Endothelial cell of umbilical vein (primary cell): ENCODE measurements at regions not wholly inside any gene's neighbourhood (a gene's known extent, or its start where the extent isn't known, plus 50 kb on each side); places are given as distances from the start of the nearest gene placed in this dataset.

ENCODE experiments used
- BruUV-seq: library from RNA; stranded (reverse); fragments of 400-500 nt; replicated peaks from 2 replicates; lab custom pipeline; 2021; lab: Mats Ljungman, UMichigan
- CTCF ChIA-PET: fragments of 300-600, 350-600 bp; sonication (Branson Sonifier 250); formaldehyde crosslinking; loops from one replicate; lab custom pipeline; 2021; ENCODE audit warnings: antibody characterized with exemption, inconsistent platforms; lab: Charles Lee
- POLR2A ChIA-PET: fragments of 300-600, 350-600 bp; sonication (Branson Sonifier 250); formaldehyde crosslinking; loops from one replicate; lab custom pipeline; 2021; ENCODE audit warnings: antibody characterized with exemption, inconsistent platforms; lab: Charles Lee
- DNase-seq: peaks from one replicate; pipeline ENCODE4 v3.0.0-alpha.2; 2011; ENCODE audit warnings: low read depth, low spot score
- FAIRE-seq: peaks from 2 replicates; lab custom pipeline; 2011; peaks lifted over from hg19 to GRCh38; lab: Jason Lieb, UNC
- H2AFZ ChIP-seq: 2 replicates; pipeline ENCODE4 v1.6.0; 2012; ENCODE audit warnings: low read depth, low read length, control low read depth, inconsistent platforms
- H3K27ac ChIP-seq: 2 replicates; pipeline ENCODE4 v1.5.1; 2011; ENCODE audit warnings: low read depth, mild to moderate bottlenecking, control low read depth, low read length, moderate library complexity; ENCODE audit not compliant: insufficient read depth
- H3K27me3 ChIP-seq, 2 experiments: 2 replicates each; pipeline versions ENCODE4 v1.6.0 to v1.6.1; 2011; ENCODE audit warnings: low read length in 2 of 2, mixed read lengths in 1 of 2; ENCODE audit not compliant: control insufficient read depth in 2 of 2, insufficient read depth in 2 of 2
- H3K36me3 ChIP-seq, 2 experiments: 2 replicates in 1 of 2; 3 replicates in 1 of 2; pipeline ENCODE4 v1.5.1; 2011; ENCODE audit warnings: low read length in 2 of 2, mild to moderate bottlenecking in 1 of 2, moderate library complexity in 1 of 2; ENCODE audit not compliant: control insufficient read depth in 2 of 2, insufficient read depth in 2 of 2; ENCODE audit errors: extremely low read depth in 1 of 2
- H3K4me1 ChIP-seq: 3 replicates; pipeline ENCODE4 v1.5.1; 2011; ENCODE audit warnings: mild to moderate bottlenecking, low read length; ENCODE audit not compliant: control insufficient read depth, insufficient read depth; ENCODE audit errors: extremely low read depth
- H3K4me2 ChIP-seq: 2 replicates; pipeline ENCODE4 v1.6.1; 2011; ENCODE audit warnings: low read length, control low read depth, mixed read lengths; ENCODE audit not compliant: insufficient read depth
- H3K4me3 ChIP-seq, 3 experiments: fragments of 200-600 bp in 1 of 3; sonication (generic), shearing (Covaris generic) in 1 of 3; replicated peaks in 1 of 3; 2 replicates each; pipeline ENCODE4 v1.5.1; 2011 to 2016; ENCODE audit warnings: control low read depth in 3 of 3, low read length in 3 of 3, mild to moderate bottlenecking in 2 of 3, inconsistent platforms in 1 of 3, low read depth in 1 of 3, moderate library complexity in 1 of 3; ENCODE audit not compliant: insufficient read depth in 1 of 3
- H3K79me2 ChIP-seq: 2 replicates; pipeline ENCODE4 v1.6.0; 2012; ENCODE audit warnings: low read length, inconsistent platforms; ENCODE audit not compliant: control insufficient read depth, insufficient read depth
- H3K9ac ChIP-seq: replicated peaks from 2 replicates; pipeline ENCODE3; 2011; ENCODE audit warnings: low read length, control low read depth; ENCODE audit not compliant: insufficient read depth; ENCODE audit errors: extremely low read depth
- H3K9me1 ChIP-seq: replicated peaks from 3 replicates; pipeline ENCODE4 v1.6.0; 2011; ENCODE audit warnings: mild to moderate bottlenecking, low read length; ENCODE audit not compliant: control insufficient read depth, insufficient read depth; ENCODE audit errors: extremely low read depth
- H3K9me3 ChIP-seq: replicated peaks from 2 replicates; pipeline ENCODE4 v1.5.1; 2012; ENCODE audit warnings: low read length, inconsistent platforms; ENCODE audit not compliant: control insufficient read depth, insufficient read depth
- H4K20me1 ChIP-seq: replicated peaks from 2 replicates; pipeline ENCODE3; 2011; ENCODE audit warnings: mild to moderate bottlenecking, low read length; ENCODE audit not compliant: control insufficient read depth, insufficient read depth; ENCODE audit errors: extremely low read depth
- EZH2 ChIP-seq: IDR thresholded peaks from 2 replicates; pipeline ENCODE4 v1.6.1; 2012; ENCODE audit warnings: borderline replicate concordance, low read depth, mild to moderate bottlenecking, moderate library complexity, low read length, inconsistent platforms; ENCODE audit not compliant: severe bottlenecking
- FOS ChIP-seq: IDR thresholded peaks from 2 replicates; pipeline ENCODE4 v1.6.1; 2011; ENCODE audit warnings: mild to moderate bottlenecking, low read length, moderate library complexity, borderline replicate concordance; ENCODE audit not compliant: insufficient read depth
- GATA2 ChIP-seq: IDR thresholded peaks from 2 replicates; pipeline ENCODE4 v1.7.0; 2011; ENCODE audit warnings: low read depth, mild to moderate bottlenecking, moderate library complexity, mixed read lengths, low read length; ENCODE audit not compliant: insufficient read length, insufficient read depth
- JUN ChIP-seq: IDR thresholded peaks from 2 replicates; pipeline ENCODE4 v1.6.1; 2011; ENCODE audit warnings: borderline replicate concordance, low read depth; ENCODE audit not compliant: insufficient read length, insufficient read depth
- MYC ChIP-seq: IDR thresholded peaks from one replicate; pipeline ENCODE4 v1.6.1; 2011; ENCODE audit warnings: mild to moderate bottlenecking, low read depth, low read length
- POLR2A ChIP-seq: IDR thresholded peaks from 2 replicates; pipeline ENCODE4 v1.6.1; 2012; ENCODE audit warnings: low read depth, mild to moderate bottlenecking, control low read depth, low read length
- POLR2AphosphoS5 ChIP-seq: IDR thresholded peaks from 2 replicates; pipeline ENCODE4 v1.6.1; 2012; ENCODE audit warnings: low read depth, mild to moderate bottlenecking, control low read depth, low read length, moderate library complexity; ENCODE audit not compliant: insufficient read depth
- dilution Hi-C: fragments of 300-500 bp; cut with MboI; formaldehyde crosslinking; loops from one replicate; pipeline ENCODE4 v1.15.0; 2019; ENCODE audit warnings: low sequenced_read_pairs; ENCODE audit not compliant: extremely low pct_ligation_motif_present
- intact Hi-C: fragments of 100-400 bp; cut with micrococcal nuclease; formaldehyde crosslinking; loops from one replicate; pipeline ENCODE4 v1.10.0; 2022
- TF ChIP-seq, protein P1 (sequence below), 2 donors: IDR thresholded peaks; 1 replicate in 1 of 2; 2 replicates in 1 of 2; pipeline ENCODE4 v1.5.1; 2011; ENCODE audit warnings: low read length in 2 of 2, mild to moderate bottlenecking in 2 of 2, moderate library complexity in 2 of 2, control low read depth in 1 of 2, inconsistent platforms in 1 of 2, low read depth in 1 of 2; ENCODE audit not compliant: insufficient read depth in 1 of 2; ENCODE audit errors: extremely low read depth in 1 of 2
- TF ChIP-seq, protein P2 (sequence below): IDR thresholded peaks from 2 replicates; pipeline ENCODE4 v1.6.1; 2011; ENCODE audit not compliant: insufficient read depth, insufficient read length

DNA sequence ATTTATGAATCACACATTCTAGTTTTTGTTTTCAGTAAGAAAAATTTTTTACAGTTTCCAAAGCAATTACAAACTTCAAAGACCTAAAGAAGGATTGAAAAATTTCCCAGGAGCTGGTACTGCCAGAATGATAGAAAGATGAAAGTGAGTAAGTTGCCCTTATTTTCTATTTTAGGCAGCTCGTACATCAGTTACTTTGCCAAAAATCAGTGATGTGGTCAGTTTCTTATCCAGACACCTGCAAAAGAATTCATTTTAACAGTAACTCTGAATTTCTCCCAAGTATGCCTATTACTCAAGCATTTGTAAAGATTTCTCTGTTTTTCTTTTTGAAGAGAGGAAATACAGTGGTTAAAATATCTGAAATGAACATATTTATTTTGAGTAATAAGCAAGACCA, 976.3 kb upstream of the RAG2 start:
- no peak for FAIRE-seq
- ChIA-PET POLR2A (no interaction called here), CTCF (no interaction called here)
- no peak overlapping the region for H3K4me2 ChIP-seq
- no peak overlapping the region for H2AFZ ChIP-seq
- no peak overlapping the region for H3K9ac ChIP-seq
- intact Hi-C loops (no loop called here), dilution Hi-C loops (no loop called here)
- H3K4me3 ChIP-seq = no peak overlapping the region
- no peaks in the 10 kb centered on the region for H3K4me1 ChIP-seq
- no peaks in the 10 kb centered on the region for H3K9me1 ChIP-seq
- no peak for DNase-seq
- H3K36me3 ChIP-seq = no peaks in the 10 kb centered on the region
- no peaks in the 10 kb centered on the region for H3K27me3 ChIP-seq
- no peaks in the 10 kb centered on the region for H3K9me3 ChIP-seq
- H3K27ac ChIP-seq = no peak overlapping the region
- no peak for TF ChIP-seq JUN
- TF ChIP-seq FOS = no peak
- no peak for TF ChIP-seq GATA2
- TF ChIP-seq, protein P1, sequence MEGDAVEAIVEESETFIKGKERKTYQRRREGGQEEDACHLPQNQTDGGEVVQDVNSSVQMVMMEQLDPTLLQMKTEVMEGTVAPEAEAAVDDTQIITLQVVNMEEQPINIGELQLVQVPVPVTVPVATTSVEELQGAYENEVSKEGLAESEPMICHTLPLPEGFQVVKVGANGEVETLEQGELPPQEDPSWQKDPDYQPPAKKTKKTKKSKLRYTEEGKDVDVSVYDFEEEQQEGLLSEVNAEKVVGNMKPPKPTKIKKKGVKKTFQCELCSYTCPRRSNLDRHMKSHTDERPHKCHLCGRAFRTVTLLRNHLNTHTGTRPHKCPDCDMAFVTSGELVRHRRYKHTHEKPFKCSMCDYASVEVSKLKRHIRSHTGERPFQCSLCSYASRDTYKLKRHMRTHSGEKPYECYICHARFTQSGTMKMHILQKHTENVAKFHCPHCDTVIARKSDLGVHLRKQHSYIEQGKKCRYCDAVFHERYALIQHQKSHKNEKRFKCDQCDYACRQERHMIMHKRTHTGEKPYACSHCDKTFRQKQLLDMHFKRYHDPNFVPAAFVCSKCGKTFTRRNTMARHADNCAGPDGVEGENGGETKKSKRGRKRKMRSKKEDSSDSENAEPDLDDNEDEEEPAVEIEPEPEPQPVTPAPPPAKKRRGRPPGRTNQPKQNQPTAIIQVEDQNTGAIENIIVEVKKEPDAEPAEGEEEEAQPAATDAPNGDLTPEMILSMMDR (IDR thresholded peaks at IDR 0.05; ENCODE audit: extremely low read depth in 1 of 2, insufficient read depth in 1 of 2, low read depth in 1 of 2, low read length in 2 of 2) = no peak
- no peak for TF ChIP-seq POLR2A
- TF ChIP-seq EZH2 = no peak
- no peak for TF ChIP-seq MYC
- TF ChIP-seq POLR2AphosphoS5 = no peak
- TF ChIP-seq, protein P2, sequence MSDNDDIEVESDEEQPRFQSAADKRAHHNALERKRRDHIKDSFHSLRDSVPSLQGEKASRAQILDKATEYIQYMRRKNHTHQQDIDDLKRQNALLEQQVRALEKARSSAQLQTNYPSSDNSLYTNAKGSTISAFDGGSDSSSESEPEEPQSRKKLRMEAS = no peak
- no peaks in the 10 kb centered on the region for H3K79me2 ChIP-seq
- H4K20me1 ChIP-seq = no peaks in the 10 kb centered on the region
- BruUV-seq = no TSS peak
